ENCODE measurements at regions not wholly inside any gene's neighbourhood (a gene's known extent, or its start where the extent isn't known, plus 50 kb on each side); places are given as distances from the start of the nearest gene placed in this dataset.

GRCh38 chr13:47092202-47092601 lies 195.3 kb upstream of the HTR2A start:
- 71% methylated on average over 1 of the region's 2 CpGs for WGBS (ENCODE audit: insufficient coverage)
- H3K27me3 ChIP-seq (ENCODE audit: control insufficient read depth, insufficient read depth, low read length): no peaks in the 10 kb centered on the region
- H3K36me3 ChIP-seq (ENCODE audit: control insufficient read depth, insufficient read depth, low read length): no peaks in the 10 kb centered on the region
- no peak overlapping the region for H3K27ac ChIP-seq (ENCODE audit: low read depth, low read length)
- no peaks in the 10 kb centered on the region for H3K9me3 ChIP-seq (ENCODE audit: control insufficient read depth, insufficient read depth, low read length)
- no peaks in the 10 kb centered on the region for H3K4me1 ChIP-seq (ENCODE audit: control insufficient read depth, insufficient read depth, low read length)
- DNase-seq (ENCODE audit: low read depth in 4 of 6, low spot score in 6 of 6): no peak
- H3K4me3 ChIP-seq (ENCODE audit: low read depth, low read length): no peak overlapping the region

GRCh38 chr13:47087841-47088240 lies 191.0 kb upstream of the HTR2A start:
- WGBS (ENCODE audit: insufficient coverage): no CpG with 5 or more reads among the region's 1 CpG
- H3K36me3 ChIP-seq (ENCODE audit: control insufficient read depth, insufficient read depth, low read length): no peaks in the 10 kb centered on the region
- H3K4me3 ChIP-seq (ENCODE audit: low read depth, low read length): no peak overlapping the region
- no peaks in the 10 kb centered on the region for H3K4me1 ChIP-seq (ENCODE audit: control insufficient read depth, insufficient read depth, low read length)
- H3K27ac ChIP-seq (ENCODE audit: low read depth, low read length): no peak overlapping the region
- no peaks in the 10 kb centered on the region for H3K9me3 ChIP-seq (ENCODE audit: control insufficient read depth, insufficient read depth, low read length)
- DNase-seq (ENCODE audit: low read depth in 4 of 6, low spot score in 6 of 6): no peak
- no peaks in the 10 kb centered on the region for H3K27me3 ChIP-seq (ENCODE audit: control insufficient read depth, insufficient read depth, low read length)

GRCh38 chr13:47087241-47087640 lies 190.4 kb upstream of the HTR2A start:
- DNase-seq (ENCODE audit: low read depth in 4 of 6, low spot score in 6 of 6): peak in 1 of 6 donors; percentile 55
- Histone ChIP-seq H3K4me1 (ENCODE audit: control insufficient read depth, insufficient read depth, low read length) (no peaks in the 10 kb centered on the region), H3K27ac (ENCODE audit: low read depth, low read length) (no peak overlapping the region), H3K4me3 (ENCODE audit: low read depth, low read length) (no peak overlapping the region), H3K27me3 (ENCODE audit: control insufficient read depth, insufficient read depth, low read length) (no peaks in the 10 kb centered on the region), H3K36me3 (ENCODE audit: control insufficient read depth, insufficient read depth, low read length) (no peaks in the 10 kb centered on the region), H3K9me3 (ENCODE audit: control insufficient read depth, insufficient read depth, low read length) (peaks cover 2% of the 10 kb centered on the region)
- WGBS (ENCODE audit: insufficient coverage): no CpG with 5 or more reads among the region's 3 CpGs

GRCh38 chr13:47085346-47085745 lies 188.5 kb upstream of the HTR2A start:
- DNase-seq (ENCODE audit: low read depth in 4 of 6, low spot score in 6 of 6): no peak
- Histone ChIP-seq H3K27ac (ENCODE audit: low read depth, low read length) (no peak overlapping the region), H3K4me1 (ENCODE audit: control insufficient read depth, insufficient read depth, low read length) (no peaks in the 10 kb centered on the region), H3K36me3 (ENCODE audit: control insufficient read depth, insufficient read depth, low read length) (no peaks in the 10 kb centered on the region), H3K27me3 (ENCODE audit: control insufficient read depth, insufficient read depth, low read length) (no peaks in the 10 kb centered on the region), H3K4me3 (ENCODE audit: low read depth, low read length) (no peak overlapping the region), H3K9me3 (ENCODE audit: control insufficient read depth, insufficient read depth, low read length) (peaks cover 2% of the 10 kb centered on the region)
- no CpG with 5 or more reads among the region's 1 CpG for WGBS (ENCODE audit: insufficient coverage)

- no peak for DNase-seq (ENCODE audit: low read depth in 4 of 6, low spot score in 6 of 6)
- Histone ChIP-seq H3K36me3 (ENCODE audit: control insufficient read depth, insufficient read depth, low read length) (no peaks in the 10 kb centered on the region), H3K27ac (ENCODE audit: low read depth, low read length) (no peak overlapping the region), H3K4me1 (ENCODE audit: control insufficient read depth, insufficient read depth, low read length) (no peaks in the 10 kb centered on the region), H3K9me3 (ENCODE audit: control insufficient read depth, insufficient read depth, low read length) (peaks cover 2% of the 10 kb centered on the region), H3K27me3 (ENCODE audit: control insufficient read depth, insufficient read depth, low read length) (no peaks in the 10 kb centered on the region), H3K4me3 (ENCODE audit: low read depth, low read length) (no peak overlapping the region)
- WGBS (ENCODE audit: insufficient coverage): 71% methylated on average over 1 of the region's 1 CpG
These were observed 185.0 kb upstream of the HTR2A start for GRCh38 chr13:47081850-47082249.

GRCh38 chr13:47081246-47081645 lies 184.4 kb upstream of the HTR2A start:
- no peak for DNase-seq (ENCODE audit: low read depth in 4 of 6, low spot score in 6 of 6)
- H3K27ac ChIP-seq (ENCODE audit: low read depth, low read length): no peak overlapping the region

GRCh38 chr13:47080621-47081020 lies 183.8 kb upstream of the HTR2A start:
- WGBS (ENCODE audit: insufficient coverage): no CpG with 5 or more reads among the region's 2 CpGs
- H3K4me3 ChIP-seq (ENCODE audit: low read depth, low read length): no peak overlapping the region
- no peaks in the 10 kb centered on the region for H3K27me3 ChIP-seq (ENCODE audit: control insufficient read depth, insufficient read depth, low read length)
- H3K36me3 ChIP-seq (ENCODE audit: control insufficient read depth, insufficient read depth, low read length): no peaks in the 10 kb centered on the region
- H3K27ac ChIP-seq (ENCODE audit: low read depth, low read length): no peak overlapping the region
- no peaks in the 10 kb centered on the region for H3K4me1 ChIP-seq (ENCODE audit: control insufficient read depth, insufficient read depth, low read length)
- DNase-seq (ENCODE audit: low read depth in 4 of 6, low spot score in 6 of 6): peak in 2 of 6 donors; percentile 5 to 79
- H3K9me3 ChIP-seq (ENCODE audit: control insufficient read depth, insufficient read depth, low read length): peaks cover 2% of the 10 kb centered on the region

More at GRCh38 chr13:47081246-47081645, 184.4 kb upstream of the HTR2A start:
- H3K4me3 ChIP-seq (ENCODE audit: low read depth, low read length): no peak overlapping the region
- peaks cover 2% of the 10 kb centered on the region for H3K9me3 ChIP-seq (ENCODE audit: control insufficient read depth, insufficient read depth, low read length)
- H3K36me3 ChIP-seq (ENCODE audit: control insufficient read depth, insufficient read depth, low read length): no peaks in the 10 kb centered on the region
- H3K4me1 ChIP-seq (ENCODE audit: control insufficient read depth, insufficient read depth, low read length): no peaks in the 10 kb centered on the region
- 71% methylated on average over 7 of the region's 7 CpGs for WGBS (ENCODE audit: insufficient coverage)
- H3K27me3 ChIP-seq (ENCODE audit: control insufficient read depth, insufficient read depth, low read length): no peaks in the 10 kb centered on the region

GRCh38 chr13:47076500-47076899 lies 179.6 kb upstream of the HTR2A start:
- Histone ChIP-seq H3K27ac (ENCODE audit: low read depth, low read length) (no peak overlapping the region), H3K9me3 (ENCODE audit: control insufficient read depth, insufficient read depth, low read length) (peaks cover 4% of the 10 kb centered on the region), H3K4me1 (ENCODE audit: control insufficient read depth, insufficient read depth, low read length) (no peaks in the 10 kb centered on the region), H3K27me3 (ENCODE audit: control insufficient read depth, insufficient read depth, low read length) (no peaks in the 10 kb centered on the region), H3K4me3 (ENCODE audit: low read depth, low read length) (no peak overlapping the region), H3K36me3 (ENCODE audit: control insufficient read depth, insufficient read depth, low read length) (no peaks in the 10 kb centered on the region)
- DNase-seq (ENCODE audit: low read depth in 4 of 6, low spot score in 6 of 6): no peak
- no CpG with 5 or more reads among the region's 2 CpGs for WGBS (ENCODE audit: insufficient coverage)

GRCh38 chr13:47069133-47069532 lies 172.3 kb upstream of the HTR2A start:
- WGBS (ENCODE audit: insufficient coverage): 80% methylated on average over 1 of the region's 3 CpGs
- Histone ChIP-seq H3K4me1 (ENCODE audit: control insufficient read depth, insufficient read depth, low read length) (no peaks in the 10 kb centered on the region), H3K36me3 (ENCODE audit: control insufficient read depth, insufficient read depth, low read length) (no peaks in the 10 kb centered on the region), H3K4me3 (ENCODE audit: low read depth, low read length) (no peak overlapping the region), H3K27me3 (ENCODE audit: control insufficient read depth, insufficient read depth, low read length) (no peaks in the 10 kb centered on the region), H3K9me3 (ENCODE audit: control insufficient read depth, insufficient read depth, low read length) (no peaks in the 10 kb centered on the region), H3K27ac (ENCODE audit: low read depth, low read length) (no peak overlapping the region)
- DNase-seq (ENCODE audit: low read depth in 4 of 6, low spot score in 6 of 6): no peak

- no peak overlapping the region for H3K4me3 ChIP-seq (ENCODE audit: low read depth, low read length)
- H3K27me3 ChIP-seq (ENCODE audit: control insufficient read depth, insufficient read depth, low read length): no peaks in the 10 kb centered on the region
- peak in 2 of 6 donors; percentile 25 to 46 for DNase-seq (ENCODE audit: low read depth in 4 of 6, low spot score in 6 of 6)
- no peaks in the 10 kb centered on the region for H3K36me3 ChIP-seq (ENCODE audit: control insufficient read depth, insufficient read depth, low read length)
- WGBS (ENCODE audit: insufficient coverage): 89% methylated on average over 3 of the region's 3 CpGs
- peaks cover 5% of the 10 kb centered on the region for H3K9me3 ChIP-seq (ENCODE audit: control insufficient read depth, insufficient read depth, low read length)
- no peak overlapping the region for H3K27ac ChIP-seq (ENCODE audit: low read depth, low read length)
- no peaks in the 10 kb centered on the region for H3K4me1 ChIP-seq (ENCODE audit: control insufficient read depth, insufficient read depth, low read length)
These were observed 170.5 kb upstream of the HTR2A start for GRCh38 chr13:47067306-47067705.
